ENCODE measurements at regions not wholly inside any gene's neighbourhood (a gene's known extent, or its start where the extent isn't known, plus 50 kb on each side); places are given as distances from the start of the nearest gene placed in this dataset.

DNA sequence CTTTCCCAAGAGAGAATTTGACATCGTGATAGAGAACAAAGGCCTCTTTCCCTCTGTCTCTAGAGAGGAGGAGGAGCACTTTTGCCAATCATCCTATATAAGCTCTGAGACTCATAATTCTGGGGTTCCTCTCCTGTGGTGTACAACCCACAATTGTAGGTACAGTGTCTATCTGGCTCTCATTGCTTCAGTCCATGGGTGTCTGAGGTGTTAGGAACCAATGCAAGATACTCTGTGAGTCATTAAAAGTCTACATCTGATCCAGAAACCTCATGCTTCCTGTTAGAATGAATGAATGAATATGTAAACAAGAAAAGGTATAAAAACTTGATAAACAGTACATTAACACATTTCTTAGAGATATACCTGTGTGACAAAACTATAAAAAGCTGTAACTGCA, 356.7 kb downstream of the QKI start:
- no peak overlapping the region for H3K4me3 ChIP-seq
- DNase-seq (ENCODE audit: low spot score), result no peak
- TF ChIP-seq, protein P1, sequence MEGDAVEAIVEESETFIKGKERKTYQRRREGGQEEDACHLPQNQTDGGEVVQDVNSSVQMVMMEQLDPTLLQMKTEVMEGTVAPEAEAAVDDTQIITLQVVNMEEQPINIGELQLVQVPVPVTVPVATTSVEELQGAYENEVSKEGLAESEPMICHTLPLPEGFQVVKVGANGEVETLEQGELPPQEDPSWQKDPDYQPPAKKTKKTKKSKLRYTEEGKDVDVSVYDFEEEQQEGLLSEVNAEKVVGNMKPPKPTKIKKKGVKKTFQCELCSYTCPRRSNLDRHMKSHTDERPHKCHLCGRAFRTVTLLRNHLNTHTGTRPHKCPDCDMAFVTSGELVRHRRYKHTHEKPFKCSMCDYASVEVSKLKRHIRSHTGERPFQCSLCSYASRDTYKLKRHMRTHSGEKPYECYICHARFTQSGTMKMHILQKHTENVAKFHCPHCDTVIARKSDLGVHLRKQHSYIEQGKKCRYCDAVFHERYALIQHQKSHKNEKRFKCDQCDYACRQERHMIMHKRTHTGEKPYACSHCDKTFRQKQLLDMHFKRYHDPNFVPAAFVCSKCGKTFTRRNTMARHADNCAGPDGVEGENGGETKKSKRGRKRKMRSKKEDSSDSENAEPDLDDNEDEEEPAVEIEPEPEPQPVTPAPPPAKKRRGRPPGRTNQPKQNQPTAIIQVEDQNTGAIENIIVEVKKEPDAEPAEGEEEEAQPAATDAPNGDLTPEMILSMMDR (IDR thresholded peaks at IDR 0.05), result no peak
- H3K27ac ChIP-seq, result no peak overlapping the region

DNA sequence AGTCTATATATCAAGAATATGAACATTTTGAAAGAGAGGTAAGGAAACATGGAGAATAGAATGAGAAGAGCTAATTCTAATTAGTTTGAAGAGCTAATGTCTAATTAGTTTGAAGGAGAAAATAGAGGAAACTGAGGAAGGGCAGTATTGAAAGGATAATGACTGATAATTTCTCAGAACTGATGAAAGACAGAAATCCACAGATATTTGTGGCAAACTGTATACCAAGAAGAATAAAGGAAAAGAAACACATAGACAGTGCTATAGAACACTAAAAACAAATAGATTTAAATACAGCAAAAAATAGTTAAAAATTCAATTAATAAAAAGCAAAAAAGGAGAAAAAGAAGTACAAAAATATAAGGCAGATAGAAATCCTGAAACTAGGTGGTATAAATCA, 354.4 kb downstream of the QKI start:
- Histone ChIP-seq H3K27ac (no peak overlapping the region), H3K4me3 (no peak overlapping the region)
- TF ChIP-seq, protein P1 (IDR thresholded peaks at IDR 0.05), result no peak
- no peak for DNase-seq (ENCODE audit: low spot score)

DNA sequence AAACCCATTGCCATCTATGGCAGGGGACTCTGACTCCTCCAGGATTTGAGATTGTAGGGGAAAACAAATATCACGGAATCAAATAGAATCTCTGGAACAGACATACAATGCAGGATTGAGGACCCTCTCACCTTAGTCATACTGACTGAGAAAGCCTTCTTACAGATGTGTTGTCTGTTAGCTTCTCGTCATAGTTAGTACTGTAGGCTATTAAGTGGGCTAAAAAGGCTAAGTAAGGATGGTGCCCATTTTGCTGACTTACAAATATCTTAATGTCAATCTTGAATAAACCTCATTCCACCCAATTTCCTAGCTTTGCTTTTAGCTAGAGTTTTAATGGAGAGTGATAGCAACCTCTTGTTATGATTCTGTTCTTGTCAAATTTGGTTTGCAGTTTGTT, 352.4 kb downstream of the QKI start:
- TF ChIP-seq, protein P1 (IDR thresholded peaks at IDR 0.05), result no peak
- no peak overlapping the region for H3K27ac ChIP-seq
- H3K4me3 ChIP-seq, result no peak overlapping the region
- no peak for DNase-seq (ENCODE audit: low spot score)

DNA sequence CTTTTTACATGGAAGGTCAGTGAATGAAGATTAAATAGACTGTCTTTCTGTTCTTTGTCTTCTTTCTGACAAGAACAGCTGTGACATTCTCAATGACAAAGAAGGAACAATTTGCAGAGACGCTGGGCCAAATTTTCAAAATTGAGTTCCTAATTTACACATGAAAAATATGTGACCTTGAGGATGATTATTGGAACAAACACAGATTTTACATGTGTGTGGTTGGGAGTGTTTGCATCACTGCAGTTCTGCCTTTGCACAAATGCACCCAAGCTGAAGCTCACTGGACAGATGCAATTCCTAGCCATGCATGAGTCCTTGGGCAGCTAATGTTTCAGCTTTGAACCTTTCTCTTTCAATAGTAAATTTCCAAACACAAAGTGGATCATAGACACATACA, 350.8 kb downstream of the QKI start:
- no peak for DNase-seq (ENCODE audit: low spot score)
- H3K4me3 ChIP-seq, result no peak overlapping the region
- no peak overlapping the region for H3K27ac ChIP-seq
- TF ChIP-seq, protein P1 (IDR thresholded peaks at IDR 0.05), result no peak

DNA sequence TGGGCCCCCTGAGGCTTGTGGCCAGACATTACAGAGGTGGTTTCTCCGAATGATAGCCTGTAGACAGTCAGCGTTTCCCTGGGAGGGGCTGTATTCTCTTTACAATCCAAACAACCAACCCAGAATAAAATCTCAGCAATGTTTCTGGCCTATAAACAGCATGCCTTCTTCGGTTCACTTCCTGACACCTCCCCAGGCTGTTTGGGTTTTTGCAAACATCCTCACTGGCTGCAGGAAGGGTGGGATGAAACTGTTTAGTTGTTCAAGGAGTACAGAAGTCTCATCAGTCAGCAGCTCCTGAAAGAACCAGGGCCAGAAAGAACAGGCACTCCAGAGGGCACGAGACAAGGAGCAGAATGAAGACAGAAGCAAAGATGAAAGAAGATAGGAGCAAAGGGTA, 350.0 kb downstream of the QKI start:
- DNase-seq (ENCODE audit: low spot score), result no peak
- TF ChIP-seq, protein P1 (IDR thresholded peaks at IDR 0.05), result no peak
- Histone ChIP-seq H3K4me3 (no peak overlapping the region), H3K27ac (no peak overlapping the region)

DNA sequence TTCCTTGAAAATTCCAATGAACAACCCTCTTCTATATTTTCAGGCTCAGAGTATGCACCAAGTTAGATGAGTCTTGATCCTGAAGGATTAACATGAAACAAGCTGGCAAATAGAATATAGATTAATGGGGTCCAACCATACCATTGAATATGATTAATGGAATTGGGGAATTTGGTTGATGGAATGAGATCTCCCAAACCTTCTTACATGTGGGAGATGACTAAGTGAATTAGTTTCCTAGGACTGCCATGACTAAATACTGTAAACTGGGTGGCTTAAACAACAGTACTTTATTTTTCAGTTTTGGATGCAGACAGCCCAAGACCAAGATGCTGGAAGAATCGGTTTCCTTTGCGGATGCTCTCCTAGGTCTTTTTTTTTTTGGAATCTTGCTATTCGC, 347.0 kb downstream of the QKI start:
- no peak overlapping the region for H3K4me3 ChIP-seq
- TF ChIP-seq, protein P1 (IDR thresholded peaks at IDR 0.05), result no peak

DNA sequence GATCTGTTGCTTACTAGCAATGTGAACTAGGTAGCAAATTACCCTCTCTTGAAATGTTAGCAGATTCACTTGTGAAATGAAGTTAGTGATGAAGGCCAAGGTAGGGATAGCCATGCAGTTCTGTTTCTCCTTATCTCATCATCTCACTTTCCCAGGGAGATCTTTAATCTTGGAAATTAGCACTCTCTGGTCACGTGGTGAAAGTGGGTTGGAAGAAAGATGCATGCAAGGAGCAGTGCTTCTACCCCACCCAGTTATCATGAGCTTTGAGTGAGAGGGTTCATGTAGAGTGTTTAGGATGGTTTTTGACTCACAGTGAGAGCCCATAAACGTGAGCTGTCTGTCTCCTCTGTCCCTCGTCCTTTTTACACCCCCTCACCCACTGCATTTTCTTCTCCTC, 346.3 kb downstream of the QKI start:
- no peak for DNase-seq (ENCODE audit: low spot score)
- TF ChIP-seq, protein P1 (IDR thresholded peaks at IDR 0.05), result no peak
- H3K4me3 ChIP-seq, result no peak overlapping the region
- H3K27ac ChIP-seq, result no peak overlapping the region

More for the DNA sequence above, 347.0 kb downstream of the QKI start:
- no peak overlapping the region for H3K27ac ChIP-seq
- DNase-seq (ENCODE audit: low spot score), result no peak
